Medulla oblongata (tissue), 1 donor: ENCODE measurements at regions not wholly inside any gene's neighbourhood (a gene's known extent, or its start where the extent isn't known, plus 50 kb on each side); places are given as distances from the start of the nearest gene placed in this dataset.
"Not testable (repeated sequence)": the region's sequence is repeated elsewhere in the genome, so short reads cannot be mapped to it uniquely, and the experiment has no call there.

Experiments
- DNase-seq: peaks from one replicate; pipeline ENCODE4 v3.0.0-alpha.2; 2015; ENCODE audit errors: extremely low spot score

GRCh38 chr6:74199215-74199915, 503.4 kb downstream of the CD109 start:
- DNase-seq, result no peak

GRCh38 chr6:74197310-74197709, 501.3 kb downstream of the CD109 start:
- no peak for DNase-seq

- no peak for DNase-seq
Measured at GRCh38 chr6:74187811-74188210, 491.8 kb downstream of the CD109 start.

GRCh38 chr6:74182992-74183391, 487.0 kb downstream of the CD109 start:
- no peak for DNase-seq

- no peak for DNase-seq
Measured at GRCh38 chr6:74181471-74181870, 485.5 kb downstream of the CD109 start.

- DNase-seq, result no peak
Measured at GRCh38 chr6:74177506-74177905, 481.5 kb downstream of the CD109 start.

GRCh38 chr6:74170550-74170949, 474.5 kb downstream of the CD109 start:
- not testable (repeated sequence) for DNase-seq

- DNase-seq, result no peak
Measured at GRCh38 chr6:74170118-74170517, 474.1 kb downstream of the CD109 start.

GRCh38 chr6:74167976-74168375, 472.0 kb downstream of the CD109 start:
- no peak for DNase-seq

GRCh38 chr6:74167511-74167910, 471.5 kb downstream of the CD109 start:
- DNase-seq, result no peak

- no peak for DNase-seq
Measured at GRCh38 chr6:74166849-74167248, 470.8 kb downstream of the CD109 start.

GRCh38 chr6:74161380-74161779, 465.4 kb downstream of the CD109 start:
- DNase-seq, result no peak

GRCh38 chr6:74152096-74152675, 456.2 kb downstream of the CD109 start:
- no peak for DNase-seq

- DNase-seq, result no peak
Measured at GRCh38 chr6:74145931-74146330, 449.9 kb downstream of the CD109 start.

- no peak for DNase-seq
Measured at GRCh38 chr6:74137911-74138310, 441.9 kb downstream of the CD109 start.

- no peak for DNase-seq
Measured at GRCh38 chr6:74134327-74134726, 438.3 kb downstream of the CD109 start.

- DNase-seq, result no peak
Measured at GRCh38 chr6:74133073-74133472, 437.1 kb downstream of the CD109 start.

GRCh38 chr6:74130641-74131040, 434.6 kb downstream of the CD109 start:
- no peak for DNase-seq

GRCh38 chr6:74128536-74128935, 432.5 kb downstream of the CD109 start:
- DNase-seq, result no peak

- DNase-seq, result no peak
Measured at GRCh38 chr6:74117113-74117512, 421.1 kb downstream of the CD109 start.

GRCh38 chr6:74115674-74116073, 419.7 kb downstream of the CD109 start:
- DNase-seq, result no peak

- no peak for DNase-seq
Measured at GRCh38 chr6:74114428-74114827, 418.4 kb downstream of the CD109 start.

GRCh38 chr6:74113901-74114300, 417.9 kb downstream of the CD109 start:
- no peak for DNase-seq

GRCh38 chr6:74103417-74103816, 407.4 kb downstream of the CD109 start:
- no peak for DNase-seq
